Left lung (tissue), 4 donors: ENCODE measurements at regions not wholly inside any gene's neighbourhood (a gene's known extent, or its start where the extent isn't known, plus 50 kb on each side); places are given as distances from the start of the nearest gene placed in this dataset.

ENCODE experiments used
- ATAC-seq: fragments of 200-7000 bp; cut with Tn5 transposase; one replicate; pipeline ENCODE4 v1.9.1; 2020; ENCODE audit warnings: moderate library complexity
- DNase-seq, 4 donors: peaks; one replicate each; pipeline ENCODE4 v3.0.0-alpha.2; 2013 to 2020
- H3K27ac ChIP-seq, 2 donors: fragments of 200-600 bp; sonication (generic) in 1 of 2; one replicate each; pipeline versions ENCODE4 v1.5.0 to v1.8.0; 2020 to 2021
- H3K27me3 ChIP-seq, 2 donors: fragments of 200-600 bp; sonication (generic) in 1 of 2; one replicate each; pipeline versions ENCODE4 v1.5.0 to v1.8.0; 2020 to 2021
- H3K36me3 ChIP-seq, 2 donors: fragments of 200-600 bp; sonication (generic) in 1 of 2; one replicate each; pipeline versions ENCODE4 v1.5.0 to v1.8.0; 2020 to 2021
- H3K4me1 ChIP-seq, 2 donors: fragments of 200-600 bp; one replicate each; pipeline ENCODE4 v1.8.0; 2021
- H3K4me3 ChIP-seq, 2 donors: fragments of 200-600 bp; sonication (generic) in 1 of 2; one replicate each; pipeline versions ENCODE4 v1.5.0 to v1.8.0; 2020 to 2021; ENCODE audit warnings: mild to moderate bottlenecking in 1 of 2
- H3K9me3 ChIP-seq, 2 donors: fragments of 200-600 bp; sonication (generic) in 1 of 2; one replicate each; pipeline versions ENCODE4 v1.5.0 to v1.8.0; 2020 to 2021
- intact Hi-C, 2 donors: fragments of 100-400 bp; cut with DNase I; formaldehyde crosslinking; loops; one replicate each; pipeline versions ENCODE4 v1.11.2 to v1.14.2; 2022
- TF ChIP-seq, protein P1 (sequence below), 2 donors: fragments of 200-600 bp; sonication (generic) in 1 of 2; IDR thresholded peaks; one replicate each; pipeline versions ENCODE4 v1.5.0 to v1.8.0; 2021; ENCODE audit warnings: antibody characterized with exemption in 2 of 2
- donor health status: DM: no; HTN: yes; CAD: no.
- donor health status: DM: no; HTN: no; CAD: no.

DNA sequence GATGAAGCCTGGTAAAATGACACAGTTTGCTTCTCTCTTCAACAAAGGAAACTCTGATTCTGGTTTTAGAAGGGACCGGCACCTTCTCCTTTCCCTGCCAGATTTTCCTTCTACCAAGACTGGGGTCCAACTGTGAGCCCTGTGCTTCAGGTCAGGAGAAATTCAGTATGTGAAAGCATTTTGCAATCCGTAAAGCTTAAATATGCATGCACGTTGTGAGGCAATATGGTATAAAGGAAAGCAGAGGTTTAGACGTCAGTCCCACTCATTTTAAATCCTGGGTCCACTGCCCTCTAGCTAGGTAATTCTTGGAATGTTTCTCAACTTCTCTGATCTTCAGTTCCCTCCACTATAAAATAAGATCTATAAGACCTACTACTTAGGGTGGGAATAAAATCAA lies 359.0 kb upstream of the NPSR1 start:
- Histone ChIP-seq H3K27me3 (no peaks in the 10 kb centered on the region), H3K4me3 (no peak overlapping the region), H3K9me3 (no peaks in the 10 kb centered on the region), H3K4me1 (no peaks in the 10 kb centered on the region), H3K36me3 (no peaks in the 10 kb centered on the region), H3K27ac (no peak overlapping the region)
- TF ChIP-seq, protein P1, sequence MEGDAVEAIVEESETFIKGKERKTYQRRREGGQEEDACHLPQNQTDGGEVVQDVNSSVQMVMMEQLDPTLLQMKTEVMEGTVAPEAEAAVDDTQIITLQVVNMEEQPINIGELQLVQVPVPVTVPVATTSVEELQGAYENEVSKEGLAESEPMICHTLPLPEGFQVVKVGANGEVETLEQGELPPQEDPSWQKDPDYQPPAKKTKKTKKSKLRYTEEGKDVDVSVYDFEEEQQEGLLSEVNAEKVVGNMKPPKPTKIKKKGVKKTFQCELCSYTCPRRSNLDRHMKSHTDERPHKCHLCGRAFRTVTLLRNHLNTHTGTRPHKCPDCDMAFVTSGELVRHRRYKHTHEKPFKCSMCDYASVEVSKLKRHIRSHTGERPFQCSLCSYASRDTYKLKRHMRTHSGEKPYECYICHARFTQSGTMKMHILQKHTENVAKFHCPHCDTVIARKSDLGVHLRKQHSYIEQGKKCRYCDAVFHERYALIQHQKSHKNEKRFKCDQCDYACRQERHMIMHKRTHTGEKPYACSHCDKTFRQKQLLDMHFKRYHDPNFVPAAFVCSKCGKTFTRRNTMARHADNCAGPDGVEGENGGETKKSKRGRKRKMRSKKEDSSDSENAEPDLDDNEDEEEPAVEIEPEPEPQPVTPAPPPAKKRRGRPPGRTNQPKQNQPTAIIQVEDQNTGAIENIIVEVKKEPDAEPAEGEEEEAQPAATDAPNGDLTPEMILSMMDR (IDR thresholded peaks at IDR 0.05) = no peak
- no peak for ATAC-seq
- no peak for DNase-seq
- intact Hi-C loops = no loop called here

DNA sequence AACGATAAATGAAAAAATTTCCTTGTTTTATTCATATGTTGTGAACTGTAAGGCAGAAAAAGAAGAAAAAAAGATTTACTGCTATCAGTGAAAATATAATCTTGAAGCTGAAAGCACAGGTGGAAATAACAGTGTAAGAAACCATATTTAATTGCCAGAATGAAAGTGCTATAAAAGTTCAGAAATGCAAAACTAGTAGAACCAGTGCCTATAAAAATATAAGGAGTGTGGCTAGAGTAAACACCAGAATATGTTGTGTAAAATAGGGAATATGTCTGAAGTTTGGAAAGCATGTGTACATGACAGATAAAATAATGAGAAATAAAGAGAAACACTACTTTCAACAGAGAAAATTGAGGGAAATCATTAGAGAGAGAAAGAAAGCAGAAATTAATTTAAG lies 350.5 kb upstream of the NPSR1 start:
- peaks cover 0 to 5% of the 10 kb centered on the region in 2 donors for H3K9me3 ChIP-seq
- no peak overlapping the region for H3K4me3 ChIP-seq
- DNase-seq = no peak
- H3K4me1 ChIP-seq = no peaks in the 10 kb centered on the region
- no peak for ATAC-seq
- H3K27ac ChIP-seq = no peak overlapping the region
- intact Hi-C loops = no loop called here
- H3K36me3 ChIP-seq = no peaks in the 10 kb centered on the region
- TF ChIP-seq, protein P1 (IDR thresholded peaks at IDR 0.05) = no peak
- no peaks in the 10 kb centered on the region for H3K27me3 ChIP-seq

DNA sequence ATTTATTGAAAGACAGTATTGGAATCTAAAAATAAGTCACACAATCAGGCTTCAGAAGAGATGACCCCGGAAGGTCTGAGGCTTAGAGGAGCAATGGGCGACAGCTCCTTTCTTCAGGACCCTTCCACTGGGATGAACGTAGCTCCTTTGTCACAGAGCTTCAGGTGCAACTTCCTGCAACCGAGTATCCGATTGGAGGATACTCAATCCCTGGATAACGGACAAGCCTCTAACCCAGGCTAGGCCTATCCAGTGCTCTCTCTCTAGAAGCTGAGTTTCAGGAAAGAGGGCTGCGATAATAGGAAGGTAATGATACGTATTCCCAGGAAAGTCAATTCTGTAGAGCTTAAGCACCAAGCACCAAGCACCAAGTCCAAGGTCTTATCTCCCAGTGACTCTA lies 349.4 kb upstream of the NPSR1 start:
- intact Hi-C loops = no loop called here
- ATAC-seq = no peak
- TF ChIP-seq, protein P1 (IDR thresholded peaks at IDR 0.05) = no peak
- H3K27ac ChIP-seq = no peak overlapping the region
- H3K27me3 ChIP-seq = no peaks in the 10 kb centered on the region
- H3K4me3 ChIP-seq = no peak overlapping the region
- H3K36me3 ChIP-seq = no peaks in the 10 kb centered on the region
- no peaks in the 10 kb centered on the region for H3K4me1 ChIP-seq
- DNase-seq = no peak
- H3K9me3 ChIP-seq = peaks cover 0 to 13% of the 10 kb centered on the region in 2 donors

DNA sequence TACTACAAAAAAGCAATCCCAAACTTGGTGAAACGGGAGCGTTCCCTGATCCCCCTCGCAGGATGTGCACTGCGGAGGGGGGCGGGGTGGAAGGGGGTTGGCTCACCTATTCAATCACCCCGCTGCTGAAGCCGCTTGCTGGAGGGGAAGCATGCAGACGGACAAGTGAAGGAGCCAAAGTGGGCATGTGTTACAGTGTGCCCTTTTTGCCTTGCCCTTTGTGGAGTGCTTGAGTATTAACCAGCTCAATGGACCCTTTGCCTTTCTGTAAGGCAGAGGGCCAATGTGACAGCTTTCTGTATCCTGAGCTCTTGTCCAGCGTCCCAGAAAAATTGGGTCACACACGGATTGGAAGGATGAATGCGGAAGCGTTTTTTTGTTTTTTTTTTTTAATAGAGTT lies 348.9 kb upstream of the NPSR1 start:
- peaks cover 0 to 13% of the 10 kb centered on the region in 2 donors for H3K9me3 ChIP-seq
- intact Hi-C loops = no loop called here
- DNase-seq (no peak), ATAC-seq (no peak)
- no peaks in the 10 kb centered on the region for H3K36me3 ChIP-seq
- H3K4me1 ChIP-seq = no peaks in the 10 kb centered on the region
- H3K27ac ChIP-seq = no peak overlapping the region
- no peaks in the 10 kb centered on the region for H3K27me3 ChIP-seq
- H3K4me3 ChIP-seq = no peak overlapping the region
- TF ChIP-seq, protein P1 (IDR thresholded peaks at IDR 0.05) = no peak

DNA sequence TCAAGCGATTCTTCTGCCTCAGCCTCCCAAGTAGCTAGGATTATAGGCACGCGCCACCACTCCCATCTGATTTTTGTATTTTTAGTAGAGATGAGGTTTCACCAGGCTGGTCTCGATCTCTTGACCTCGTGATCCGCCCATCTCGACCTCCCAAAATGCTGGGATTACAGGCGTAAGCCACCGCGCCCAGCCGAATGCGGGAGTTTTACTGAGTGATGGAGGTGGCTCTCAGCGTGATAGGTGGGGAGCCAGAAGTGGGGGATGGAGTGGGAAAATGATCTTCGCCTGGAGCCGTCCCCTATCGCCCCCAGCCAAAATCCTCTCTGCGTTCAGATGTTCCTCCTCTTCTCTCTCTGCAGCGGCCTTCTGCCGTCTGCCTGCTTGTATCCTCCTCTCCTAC lies 348.4 kb upstream of the NPSR1 start:
- Histone ChIP-seq H3K27me3 (no peaks in the 10 kb centered on the region), H3K27ac (no peak overlapping the region), H3K4me1 (no peaks in the 10 kb centered on the region), H3K4me3 (no peak overlapping the region), H3K36me3 (no peaks in the 10 kb centered on the region), H3K9me3 (peaks cover 0 to 13% of the 10 kb centered on the region in 2 donors)
- DNase-seq (no peak), ATAC-seq (no peak)
- intact Hi-C loops = no loop called here
- TF ChIP-seq, protein P1 (IDR thresholded peaks at IDR 0.05) = no peak
